IPS-15b (cell line): ENCODE measurements at regions not wholly inside any gene's neighbourhood (a gene's known extent, or its start where the extent isn't known, plus 50 kb on each side); places are given as distances from the start of the nearest gene placed in this dataset.

Source experiments
- H3K27me3 ChIP-seq: one replicate; pipeline ENCODE4 v1.6.1; 2013; ENCODE audit warnings: low read length; ENCODE audit not compliant: control insufficient read depth, insufficient read depth
- H3K36me3 ChIP-seq: one replicate; pipeline ENCODE4 v1.6.1; 2013; ENCODE audit warnings: low read length; ENCODE audit not compliant: control insufficient read depth, insufficient read depth
- H3K4me1 ChIP-seq: one replicate; pipeline ENCODE4 v1.6.1; 2013; ENCODE audit warnings: mild to moderate bottlenecking, low read length; ENCODE audit not compliant: control insufficient read depth, insufficient read depth
- H3K4me3 ChIP-seq: one replicate; pipeline ENCODE4 v1.5.1; 2013; ENCODE audit warnings: low read depth, low read length
- H3K9ac ChIP-seq: one replicate; pipeline ENCODE4 v1.6.1; 2013; ENCODE audit warnings: low read depth, mild to moderate bottlenecking, low read length
- H3K9me3 ChIP-seq: one replicate; pipeline ENCODE4 v1.6.1; 2013; ENCODE audit warnings: mild to moderate bottlenecking, low read length; ENCODE audit not compliant: control insufficient read depth, insufficient read depth

DNA sequence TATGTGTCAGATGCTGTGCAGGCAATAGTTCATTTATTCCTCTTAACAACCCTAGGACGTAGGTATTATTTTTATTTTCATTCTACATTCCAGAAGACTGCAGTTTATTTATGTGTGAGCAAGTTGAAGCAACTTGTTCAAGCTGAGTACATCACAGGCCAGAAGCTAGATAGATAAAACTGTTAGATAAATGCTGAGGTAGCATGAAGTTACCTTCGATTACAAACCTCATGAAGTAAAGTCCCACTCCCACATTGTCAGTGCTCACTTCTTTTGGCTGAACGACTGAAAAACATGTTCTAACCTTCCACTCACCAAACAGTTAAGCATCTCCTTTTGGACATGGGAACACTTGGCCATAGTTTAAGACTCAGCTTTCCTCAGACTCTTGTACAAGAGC, 439.2 kb downstream of the TNS1 start:
- no peaks in the 10 kb centered on the region for H3K9me3 ChIP-seq
- H3K27me3 ChIP-seq, result peaks cover 2% of the 10 kb centered on the region
- no peaks in the 10 kb centered on the region for H3K4me1 ChIP-seq
- H3K9ac ChIP-seq, result no peak overlapping the region
- H3K4me3 ChIP-seq, result no peak overlapping the region
- H3K36me3 ChIP-seq, result no peaks in the 10 kb centered on the region

- peaks cover 2% of the 10 kb centered on the region for H3K27me3 ChIP-seq
- H3K4me3 ChIP-seq, result no peak overlapping the region
- H3K9ac ChIP-seq, result no peak overlapping the region
- H3K36me3 ChIP-seq, result no peaks in the 10 kb centered on the region
- H3K4me1 ChIP-seq, result no peaks in the 10 kb centered on the region
- no peaks in the 10 kb centered on the region for H3K9me3 ChIP-seq
Measured at GRCh38 chr2:217562871-217563480, 439.8 kb downstream of the TNS1 start.

DNA sequence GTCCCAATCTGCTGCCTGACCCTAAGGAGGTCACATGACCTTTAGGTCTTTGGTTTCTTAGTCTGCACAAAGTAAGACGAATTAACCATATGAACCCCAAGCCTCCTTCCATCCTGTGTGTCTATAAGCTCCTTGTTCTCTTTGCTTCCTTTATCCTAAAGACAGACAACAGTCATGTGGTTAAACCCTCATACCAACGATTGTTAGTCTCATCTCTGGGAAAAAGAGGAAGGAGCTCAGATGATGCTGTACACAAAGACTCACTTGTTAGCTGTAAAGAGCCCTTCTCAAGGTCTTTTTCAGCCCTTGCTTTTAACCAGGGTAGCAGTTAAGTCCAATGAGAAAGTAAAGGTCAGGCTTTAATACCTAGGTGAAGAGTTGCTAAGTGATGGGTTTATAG, 443.7 kb downstream of the TNS1 start:
- Histone ChIP-seq H3K9ac (no peak overlapping the region), H3K27me3 (peaks cover 11% of the 10 kb centered on the region), H3K9me3 (no peaks in the 10 kb centered on the region), H3K4me3 (no peak overlapping the region), H3K36me3 (no peaks in the 10 kb centered on the region), H3K4me1 (peaks cover 7% of the 10 kb centered on the region)

DNA sequence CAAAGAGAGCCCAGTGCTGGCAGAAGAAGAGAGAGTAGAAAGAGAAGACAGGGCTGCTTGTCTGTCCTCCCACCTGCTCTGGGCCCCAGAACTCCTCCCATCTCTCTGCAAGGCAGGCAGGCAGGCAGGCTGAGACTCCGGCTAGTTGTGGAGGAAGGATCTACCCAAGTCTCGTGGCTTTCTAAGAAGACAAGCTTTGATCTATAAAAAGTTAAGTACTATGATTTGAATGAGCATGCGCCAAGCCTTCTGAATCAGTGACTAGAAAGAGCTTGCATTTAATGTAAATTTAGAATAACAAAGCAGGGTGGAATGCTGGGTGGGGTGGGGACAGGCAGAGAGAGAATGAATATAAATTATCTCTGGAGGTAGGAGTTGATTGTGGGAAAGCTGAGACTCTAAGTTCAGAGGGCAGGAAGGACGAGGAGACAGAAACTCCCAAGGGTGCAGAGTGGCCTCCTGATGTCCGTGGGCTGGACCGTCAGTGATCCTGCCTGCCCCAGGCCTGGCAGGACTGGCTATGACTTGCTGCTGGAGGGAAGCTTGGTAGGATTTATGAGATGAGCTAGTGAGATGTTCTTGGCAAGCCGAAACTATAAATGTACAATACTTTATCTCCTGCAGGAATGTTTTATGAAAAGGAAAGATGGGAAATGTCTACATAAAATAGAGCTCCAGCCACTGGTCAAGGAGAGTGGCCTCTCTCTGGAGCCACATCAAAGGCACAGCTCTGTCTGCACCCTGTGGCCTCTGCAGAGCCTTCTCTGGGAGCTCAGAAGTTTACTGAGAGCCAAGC, 447.5 kb downstream of the TNS1 start:
- Histone ChIP-seq H3K9ac (no peak overlapping the region), H3K36me3 (no peaks in the 10 kb centered on the region), H3K4me3 (no peak overlapping the region), H3K9me3 (no peaks in the 10 kb centered on the region), H3K27me3 (peaks cover 13% of the 10 kb centered on the region), H3K4me1 (peaks cover 11% of the 10 kb centered on the region)

DNA sequence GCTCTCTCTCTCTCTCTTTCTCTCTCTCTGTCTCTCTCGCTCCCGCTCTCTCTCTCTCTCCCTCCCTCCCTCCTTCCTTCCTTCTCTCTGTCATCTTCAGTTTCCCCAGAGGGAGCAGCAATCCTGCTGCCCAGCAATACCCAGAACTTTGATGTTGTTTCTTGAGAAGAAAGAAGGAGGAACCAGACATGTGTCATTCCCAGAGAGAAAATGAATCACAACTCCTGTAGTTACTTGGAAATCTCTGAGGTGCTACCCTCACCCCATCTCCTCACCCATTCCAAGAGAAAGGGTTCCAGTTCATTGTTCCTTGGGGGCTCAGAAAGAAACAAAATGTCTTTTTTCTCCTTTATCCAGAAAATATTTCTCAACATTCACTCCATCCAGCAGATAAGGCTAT, 449.1 kb downstream of the TNS1 start:
- Histone ChIP-seq H3K4me3 (no peak overlapping the region), H3K27me3 (peaks cover 13% of the 10 kb centered on the region), H3K36me3 (no peaks in the 10 kb centered on the region), H3K9me3 (no peaks in the 10 kb centered on the region), H3K4me1 (peaks cover 11% of the 10 kb centered on the region), H3K9ac (no peak overlapping the region)

DNA sequence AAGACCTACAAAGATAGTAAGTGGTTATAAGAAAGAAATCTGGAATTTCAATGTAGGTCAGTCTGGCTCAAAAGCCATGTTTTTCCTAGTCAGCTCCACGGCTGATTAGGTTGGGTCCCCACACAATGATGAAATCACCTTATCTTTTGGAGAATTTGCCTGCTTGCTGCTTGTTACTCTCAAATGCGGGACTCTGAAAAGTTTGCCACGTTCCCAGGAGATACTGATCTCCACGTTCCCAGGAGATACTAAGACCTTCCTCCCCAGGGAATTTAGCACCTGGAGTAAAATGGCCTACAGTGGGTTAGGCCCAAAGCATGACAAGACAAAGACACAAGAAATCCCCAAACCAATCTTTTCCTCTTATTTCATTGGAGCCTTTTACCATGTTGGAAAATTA, 449.6 kb downstream of the TNS1 start:
- Histone ChIP-seq H3K9me3 (no peaks in the 10 kb centered on the region), H3K4me1 (peaks cover 11% of the 10 kb centered on the region), H3K4me3 (no peak overlapping the region), H3K27me3 (peaks cover 13% of the 10 kb centered on the region), H3K9ac (no peak overlapping the region), H3K36me3 (no peaks in the 10 kb centered on the region)

- H3K4me3 ChIP-seq, result no peak overlapping the region
- H3K36me3 ChIP-seq, result no peaks in the 10 kb centered on the region
- H3K4me1 ChIP-seq, result peaks cover 11% of the 10 kb centered on the region
- peaks cover 11% of the 10 kb centered on the region for H3K27me3 ChIP-seq
- H3K9me3 ChIP-seq, result no peaks in the 10 kb centered on the region
- no peak overlapping the region for H3K9ac ChIP-seq
Measured at GRCh38 chr2:217552081-217552480, 450.7 kb downstream of the TNS1 start.

DNA sequence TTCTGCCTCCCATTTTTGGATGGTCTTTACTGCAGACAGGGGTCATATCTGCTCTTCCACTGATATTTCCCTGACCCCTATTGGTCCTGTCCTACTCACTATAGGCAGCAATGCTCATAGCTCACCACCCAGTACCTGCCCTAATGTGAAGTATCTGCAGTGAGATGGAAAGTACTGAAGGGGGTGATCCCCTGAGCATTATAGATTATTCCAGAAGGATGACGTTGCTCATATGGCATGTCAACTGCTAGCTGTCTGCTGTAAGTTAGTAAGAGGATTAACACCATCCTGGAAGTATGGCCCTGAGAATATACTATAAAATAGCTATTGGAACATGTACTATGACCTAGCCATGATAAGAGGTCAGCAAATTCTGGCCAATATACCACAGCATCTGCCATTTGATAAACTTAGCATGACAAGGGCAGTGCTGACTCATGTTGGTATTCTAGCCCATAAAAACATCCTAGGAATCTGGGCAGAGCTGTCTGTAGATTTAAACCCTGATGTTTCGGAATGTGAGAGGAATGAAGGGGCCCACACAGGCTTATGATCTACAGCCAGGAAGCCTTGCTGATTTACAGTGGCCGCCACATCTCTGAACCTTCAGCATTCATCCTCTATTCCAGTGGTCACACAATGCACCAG, 451.4 kb downstream of the TNS1 start:
- H3K36me3 ChIP-seq, result no peaks in the 10 kb centered on the region
- H3K4me3 ChIP-seq, result no peak overlapping the region
- no peak overlapping the region for H3K9ac ChIP-seq
- no peaks in the 10 kb centered on the region for H3K9me3 ChIP-seq
- peaks cover 10% of the 10 kb centered on the region for H3K27me3 ChIP-seq
- H3K4me1 ChIP-seq, result peaks cover 11% of the 10 kb centered on the region

DNA sequence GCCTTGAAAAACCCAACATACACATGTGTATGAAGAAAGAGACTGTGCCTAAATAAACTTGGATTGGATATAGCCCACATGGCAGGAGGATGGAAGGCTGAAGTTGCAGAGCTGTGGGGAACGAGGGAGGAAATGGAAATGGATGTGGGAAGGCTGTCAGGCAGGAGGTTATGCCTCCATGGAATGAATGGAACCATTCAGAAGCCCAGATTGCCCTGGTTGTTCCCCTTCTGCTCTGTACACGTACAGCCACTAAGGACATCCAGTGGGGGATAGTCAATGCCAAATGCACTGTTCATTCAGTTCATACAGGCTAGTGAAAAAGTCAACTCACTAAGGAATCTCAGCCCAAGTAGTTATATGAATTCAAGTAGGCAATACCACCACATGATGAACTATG, 463.7 kb downstream of the TNS1 start:
- no peak overlapping the region for H3K4me3 ChIP-seq
- no peaks in the 10 kb centered on the region for H3K4me1 ChIP-seq
- no peaks in the 10 kb centered on the region for H3K27me3 ChIP-seq
- H3K36me3 ChIP-seq, result no peaks in the 10 kb centered on the region
- no peak overlapping the region for H3K9ac ChIP-seq
- H3K9me3 ChIP-seq, result no peaks in the 10 kb centered on the region

DNA sequence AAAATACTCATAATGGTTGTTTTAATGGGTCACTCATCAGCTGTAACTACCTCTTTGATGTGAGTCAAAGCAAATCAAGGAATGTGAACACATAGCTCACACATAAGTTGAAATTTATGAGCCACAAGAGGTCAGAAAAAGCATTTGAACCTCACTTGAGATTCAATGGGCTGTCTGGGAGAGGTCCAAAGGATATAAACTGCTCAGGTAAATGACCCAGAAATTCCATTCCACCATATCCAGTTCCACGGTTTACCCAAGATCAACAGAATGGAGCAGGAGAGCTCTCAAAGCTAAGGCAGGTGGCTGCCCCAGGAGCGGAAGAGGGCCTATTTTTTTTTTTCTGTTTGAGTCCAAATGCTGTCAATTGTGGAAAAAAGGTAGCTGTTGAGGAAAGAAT, 464.1 kb downstream of the TNS1 start:
- Histone ChIP-seq H3K9ac (no peak overlapping the region), H3K27me3 (no peaks in the 10 kb centered on the region), H3K4me3 (no peak overlapping the region), H3K36me3 (no peaks in the 10 kb centered on the region), H3K4me1 (no peaks in the 10 kb centered on the region), H3K9me3 (no peaks in the 10 kb centered on the region)

GRCh38 chr2:217535957-217536708, 466.7 kb downstream of the TNS1 start:
- Histone ChIP-seq H3K9ac (no peak overlapping the region), H3K9me3 (no peaks in the 10 kb centered on the region), H3K36me3 (no peaks in the 10 kb centered on the region), H3K27me3 (no peaks in the 10 kb centered on the region), H3K4me3 (no peak overlapping the region), H3K4me1 (no peaks in the 10 kb centered on the region)
